PFSK-1 (cell line): ENCODE measurements at regions not wholly inside any gene's neighbourhood (a gene's known extent, or its start where the extent isn't known, plus 50 kb on each side); places are given as distances from the start of the nearest gene placed in this dataset.

Experiments used
- FOXP2 ChIP-seq: optimal IDR thresholded peaks from 2 replicates; pipeline ENCODE3; 2011; ENCODE audit warnings: borderline replicate concordance, control low read depth, inconsistent platforms; ENCODE audit not compliant: insufficient read depth; ENCODE audit errors: extremely low read length, extremely low read depth
- POLR2AphosphoS5 ChIP-seq: IDR thresholded peaks from 2 replicates; pipeline ENCODE4 v1.6.1; 2012; ENCODE audit warnings: low read depth, mild to moderate bottlenecking, control low read depth, low read length, moderate library complexity
- REST ChIP-seq, 2 experiments: IDR thresholded peaks; 2 replicates each; pipeline versions ENCODE4 v1.6.1 to v1.8.0; 2011 to 2012; ENCODE audit warnings: low read depth in 2 of 2, low read length in 2 of 2, control low read depth in 1 of 2, inconsistent platforms in 1 of 2, mild to moderate bottlenecking in 1 of 2, moderate library complexity in 1 of 2; ENCODE audit not compliant: insufficient read depth in 1 of 2
- SIN3A ChIP-seq: IDR thresholded peaks from 2 replicates; pipeline ENCODE4 v1.6.1; 2012; ENCODE audit warnings: mild to moderate bottlenecking, low read length, moderate library complexity, borderline replicate concordance; ENCODE audit not compliant: insufficient read depth
- TAF1 ChIP-seq: IDR thresholded peaks from 2 replicates; pipeline ENCODE4 v1.6.1; 2012; ENCODE audit warnings: low read length, control low read depth, borderline replicate concordance; ENCODE audit not compliant: insufficient read depth

- TF ChIP-seq REST (IDR thresholded peaks at IDR 0.05; ENCODE audit: insufficient read depth in 1 of 2, low read depth in 2 of 2, low read length in 2 of 2) = no peak
- TF ChIP-seq TAF1 = no peak
These were observed 119.4 kb downstream of the KCNJ2 start for GRCh38 chr17:70288540-70289290.

- TF ChIP-seq TAF1 = no peak
- no peak for TF ChIP-seq POLR2AphosphoS5
- no peak for TF ChIP-seq FOXP2
- no peak for TF ChIP-seq REST (IDR thresholded peaks at IDR 0.05; ENCODE audit: insufficient read depth in 1 of 2, low read depth in 2 of 2, low read length in 2 of 2)
- TF ChIP-seq SIN3A = no peak
These were observed 121.4 kb downstream of the KCNJ2 start for GRCh38 chr17:70290770-70291169.

DNA sequence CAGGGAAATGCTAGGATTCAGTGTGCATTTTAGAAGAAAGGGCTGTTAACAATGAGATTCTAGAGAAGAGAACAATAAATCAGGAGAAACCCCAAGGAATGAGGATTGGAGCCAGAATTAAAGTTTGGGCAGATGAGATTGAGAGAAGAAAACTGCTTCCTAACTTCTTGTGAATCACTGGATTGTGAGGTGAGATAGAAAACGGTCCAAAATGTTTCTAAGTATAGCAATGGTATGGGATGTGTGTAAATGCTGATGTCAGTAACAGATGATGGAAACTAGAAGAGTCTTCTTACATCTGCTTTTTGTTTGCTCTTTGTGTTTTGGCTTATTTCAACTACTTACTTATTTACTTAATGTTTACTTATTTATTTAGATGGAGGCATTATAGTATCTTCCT, 123.0 kb downstream of the KCNJ2 start:
- TF ChIP-seq SIN3A (no peak), POLR2AphosphoS5 (no peak), TAF1 (no peak), REST (IDR thresholded peaks at IDR 0.05; ENCODE audit: insufficient read depth in 1 of 2, low read depth in 2 of 2, low read length in 2 of 2) (no peak), FOXP2 (no peak)

- TF ChIP-seq FOXP2 (no peak), REST (IDR thresholded peaks at IDR 0.05; ENCODE audit: insufficient read depth in 1 of 2, low read depth in 2 of 2, low read length in 2 of 2) (no peak), SIN3A (no peak), POLR2AphosphoS5 (no peak), TAF1 (no peak)
These were observed 126.0 kb downstream of the KCNJ2 start for GRCh38 chr17:70295329-70295728.

- TF ChIP-seq SIN3A = no peak
- no peak for TF ChIP-seq POLR2AphosphoS5
These were observed 126.4 kb downstream of the KCNJ2 start for GRCh38 chr17:70295731-70296130.
